ENCODE measurements at regions not wholly inside any gene's neighbourhood (a gene's known extent, or its start where the extent isn't known, plus 50 kb on each side); places are given as distances from the start of the nearest gene placed in this dataset.
A peak's percentile ranks its signal among the peaks of the same experiment; 100 is the strongest.
"Not testable (repeated sequence)": the region's sequence is repeated elsewhere in the genome, so short reads cannot be mapped to it uniquely, and the experiment has no call there.

- no peak for DNase-seq
Measured at GRCh38 chrX:84611843-84612636, 109.8 kb upstream of the HDX start.

GRCh38 chrX:84634201-84634782, 132.0 kb upstream of the HDX start:
- DNase-seq, result no peak

DNA sequence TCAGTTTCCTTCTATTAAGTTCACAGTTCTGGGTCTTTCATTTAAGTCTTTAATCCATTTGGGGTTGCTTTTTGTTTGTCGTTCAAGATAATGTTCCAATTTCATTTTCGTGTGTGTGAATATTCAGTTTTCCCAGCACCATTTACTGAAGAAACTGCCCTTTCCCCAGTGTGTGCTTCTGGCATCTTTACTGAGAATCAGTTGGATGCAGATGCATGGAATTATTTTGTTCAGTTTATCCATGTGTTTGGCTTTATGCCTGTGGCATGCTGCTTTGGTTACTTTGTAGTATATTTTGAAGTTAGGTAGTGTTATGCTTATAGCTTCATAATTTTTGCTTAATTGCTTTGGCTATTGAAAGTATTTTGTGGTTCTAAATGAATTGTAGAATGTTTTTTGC, 163.8 kb upstream of the HDX start:
- no peak for DNase-seq

GRCh38 chrX:84690228-84690627, 188.0 kb upstream of the HDX start:
- DNase-seq, result no peak

- no peak for DNase-seq
Measured at GRCh38 chrX:84709987-84710386, 207.7 kb upstream of the HDX start.

DNA sequence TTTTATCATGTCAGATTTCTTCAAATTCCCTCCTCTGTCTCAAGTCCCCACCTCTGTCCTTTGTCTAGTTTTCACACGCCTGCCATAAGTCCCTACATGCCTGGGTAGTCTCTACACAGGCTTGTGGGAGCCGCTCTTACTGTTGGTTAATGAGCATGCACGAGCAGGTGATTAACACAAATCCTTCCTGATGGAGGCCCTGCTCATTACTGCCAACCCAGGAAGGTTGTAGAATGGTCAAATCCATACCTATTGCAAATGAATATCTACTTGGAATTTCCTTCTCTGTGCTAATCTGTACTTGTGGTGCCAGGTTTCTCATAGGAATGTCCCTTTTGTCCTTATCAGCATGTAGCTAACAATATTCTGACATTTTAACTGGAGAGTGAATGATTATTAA, 208.4 kb upstream of the HDX start:
- no peak for DNase-seq

DNA sequence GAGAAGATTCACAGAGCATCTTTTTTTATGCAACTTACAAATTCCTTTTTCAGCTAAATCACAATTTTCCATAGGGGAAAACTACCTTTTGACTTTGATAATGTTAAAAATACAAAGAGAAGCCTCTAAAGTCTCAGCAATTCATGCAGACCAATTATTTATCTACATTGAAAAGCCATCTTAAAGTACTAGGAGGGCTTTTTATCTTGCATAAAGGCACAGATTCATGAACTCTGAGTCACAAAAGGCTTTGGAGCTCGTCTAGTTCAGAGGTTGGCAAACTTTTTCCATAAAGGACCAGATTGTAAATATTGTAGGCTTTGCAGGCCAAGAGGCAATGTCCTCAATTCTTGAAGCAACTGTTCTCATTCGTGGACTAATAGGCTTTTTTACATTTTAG, 210.4 kb upstream of the HDX start:
- no peak for DNase-seq

- DNase-seq, result no peak
Measured at GRCh38 chrX:84715315-84715714, 213.1 kb upstream of the HDX start.

GRCh38 chrX:84717343-84717742, 215.1 kb upstream of the HDX start:
- no peak for DNase-seq

DNA sequence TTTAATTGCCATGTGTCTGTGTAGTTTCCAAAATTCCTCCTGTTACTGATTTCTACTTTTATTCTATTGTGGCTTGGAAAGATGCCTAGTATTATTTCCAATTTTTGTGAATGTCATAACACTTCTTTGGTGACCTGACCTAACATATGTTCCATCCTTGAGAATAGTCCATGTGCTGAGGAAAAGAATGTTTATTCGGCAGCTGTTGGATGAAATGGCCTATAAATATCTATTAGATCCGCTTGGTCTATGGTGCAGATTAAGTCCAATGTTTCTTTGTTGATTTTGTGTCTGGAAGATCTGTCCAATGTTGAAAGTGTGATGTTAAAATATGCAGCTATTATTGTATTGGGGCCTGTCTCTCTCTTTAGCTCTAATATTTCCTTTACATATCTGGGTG, 219.2 kb upstream of the HDX start:
- DNase-seq, result no peak

- DNase-seq, result no peak
Measured at GRCh38 chrX:84724576-84724975, 222.3 kb upstream of the HDX start.

GRCh38 chrX:84729408-84729807, 227.2 kb upstream of the HDX start:
- no peak for DNase-seq

- peak; percentile 19 for DNase-seq
Measured at GRCh38 chrX:84729809-84730208, 227.6 kb upstream of the HDX start.

DNA sequence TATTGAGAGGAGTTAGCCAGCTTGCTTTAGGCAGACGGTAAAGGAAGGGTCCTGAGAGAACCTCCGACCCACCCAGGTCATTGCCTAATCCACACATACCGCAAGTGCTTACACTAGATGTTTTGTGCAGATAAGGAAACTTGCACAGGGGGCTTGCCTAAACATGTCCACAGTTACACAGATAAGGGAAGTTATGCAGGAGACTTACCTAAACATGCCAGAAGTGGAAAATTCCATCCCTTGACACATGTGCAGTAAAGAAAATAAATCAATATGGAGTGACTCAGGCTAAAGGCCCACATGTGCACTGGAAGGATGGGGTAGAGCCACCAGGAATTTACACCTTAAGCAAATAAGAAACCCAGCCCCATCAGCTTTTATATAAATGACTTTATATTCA, 232.8 kb upstream of the HDX start:
- no peak for DNase-seq

GRCh38 chrX:84737471-84737871, 235.2 kb upstream of the HDX start:
- DNase-seq, result no peak

GRCh38 chrX:84747516-84747915, 245.3 kb upstream of the HDX start:
- no peak for DNase-seq

GRCh38 chrX:84748965-84749656, 246.9 kb upstream of the HDX start:
- no peak for DNase-seq

- DNase-seq, result no peak
Measured at GRCh38 chrX:84760560-84760959, 243.1 kb upstream of the APOOL start.

- no peak for DNase-seq
Measured at GRCh38 chrX:84796321-84796720, 207.4 kb upstream of the APOOL start.

DNA sequence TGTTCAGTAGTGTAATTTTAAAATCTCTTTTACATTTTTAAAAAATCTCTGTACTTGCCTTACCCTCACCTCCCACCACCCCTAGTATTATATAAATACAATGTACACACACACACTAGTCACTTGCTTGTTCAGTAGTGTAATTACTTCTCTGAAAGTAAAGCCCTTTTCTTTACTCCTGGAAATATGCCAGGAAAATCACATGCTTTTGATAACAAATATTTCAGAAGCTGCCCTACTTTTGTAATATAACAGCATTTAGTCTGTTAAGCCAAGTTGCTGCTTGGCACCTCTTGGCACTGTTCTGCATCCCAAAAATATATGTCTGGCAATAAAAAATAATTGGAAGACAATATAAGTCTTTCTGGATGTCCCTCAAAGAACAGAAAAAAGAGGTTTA, 172.8 kb upstream of the APOOL start:
- DNase-seq, result no peak

DNA sequence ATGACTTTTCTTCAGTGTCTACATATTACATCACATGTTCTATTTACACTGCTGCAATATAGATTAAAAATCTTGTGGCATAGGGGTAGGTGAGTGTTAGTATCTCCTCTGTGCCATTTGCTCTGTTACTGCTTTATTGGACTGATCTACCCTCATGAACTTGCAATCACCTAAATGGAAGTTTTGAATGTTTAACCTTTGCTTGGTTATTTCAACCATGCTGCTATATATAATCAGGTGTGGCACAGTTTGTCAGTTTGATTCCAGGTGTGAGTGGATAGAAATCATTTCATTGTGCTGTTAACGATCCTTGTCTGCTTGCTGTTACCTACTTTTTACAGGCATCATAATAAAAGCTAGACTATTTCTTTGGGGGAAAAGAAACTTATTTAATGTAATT, 157.1 kb upstream of the APOOL start:
- not testable (repeated sequence) for DNase-seq

- not testable (repeated sequence) for DNase-seq
Measured at GRCh38 chrX:84851183-84851582, 152.5 kb upstream of the APOOL start.

GRCh38 chrX:84856791-84857190, 146.9 kb upstream of the APOOL start:
- not testable (repeated sequence) for DNase-seq

GRCh38 chrX:84858771-84859170, 144.9 kb upstream of the APOOL start:
- not testable (repeated sequence) for DNase-seq
